CD4-positive, CD25-positive, alpha-beta regulatory T cell (primary cell): ENCODE measurements at regions not wholly inside any gene's neighbourhood (a gene's known extent, or its start where the extent isn't known, plus 50 kb on each side); places are given as distances from the start of the nearest gene placed in this dataset.

ENCODE experiments used
- ATAC-seq, 2 donors: fragments of 150-1000 bp; cut with Tn5 transposase; one replicate each; pipeline ENCODE4 v1.10.0; 2021; ENCODE audit warnings: low read depth in 2 of 2, moderate number of reproducible peaks in 2 of 2, moderate library complexity in 1 of 2
- DNase-seq, 3 donors: peaks; one replicate each; pipeline versions ENCODE4 v3.0.0 to v3.0.0-alpha.2; 2012 to 2022; ENCODE audit warnings: mixed read lengths in 1 of 3
- H3K27ac ChIP-seq: one replicate; pipeline ENCODE4 v1.7.0; 2013; ENCODE audit warnings: mild to moderate bottlenecking, low read length; ENCODE audit not compliant: insufficient read depth, poor library complexity, severe bottlenecking
- H3K27me3 ChIP-seq: one replicate; pipeline ENCODE4 v1.7.0; 2013; ENCODE audit warnings: low read length; ENCODE audit not compliant: control insufficient read depth, insufficient read depth
- H3K36me3 ChIP-seq: one replicate; pipeline ENCODE4 v1.7.0; 2013; ENCODE audit warnings: mild to moderate bottlenecking, low read length, moderate library complexity; ENCODE audit not compliant: control insufficient read depth, insufficient read depth
- H3K4me1 ChIP-seq: 2 replicates; pipeline ENCODE4 v1.7.0; 2013; ENCODE audit warnings: mild to moderate bottlenecking, low read length; ENCODE audit not compliant: insufficient read depth, control insufficient read depth, poor library complexity, severe bottlenecking
- H3K4me3 ChIP-seq: one replicate; pipeline ENCODE4 v1.7.0; 2013; ENCODE audit warnings: low read depth, mild to moderate bottlenecking, low read length, moderate library complexity
- H3K9me3 ChIP-seq, 2 experiments: 1 replicate in 1 of 2; 2 replicates in 1 of 2; pipeline ENCODE4 v1.7.0; 2013; ENCODE audit warnings: low read length in 2 of 2, mild to moderate bottlenecking in 1 of 2, moderate library complexity in 1 of 2; ENCODE audit not compliant: control insufficient read depth in 2 of 2
- H3K27ac Mint-ChIP-seq, 3 donors: one replicate each; pipeline ENCODE4 v1.8.0; 2020 to 2022; ENCODE audit warnings: mild to moderate bottlenecking in 3 of 3, mixed read lengths in 3 of 3, moderate library complexity in 2 of 3
- H3K27me3 Mint-ChIP-seq: one replicate; pipeline ENCODE4 v1.8.0; 2022; ENCODE audit warnings: mild to moderate bottlenecking, mixed read lengths
- H3K36me3 Mint-ChIP-seq: one replicate; pipeline ENCODE4 v1.8.0; 2020; ENCODE audit warnings: mixed read lengths
- H3K4me1 Mint-ChIP-seq, 4 donors: one replicate each; pipeline ENCODE4 v1.8.0; 2020 to 2022; ENCODE audit warnings: mixed read lengths in 4 of 4, mild to moderate bottlenecking in 1 of 4
- H3K4me3 Mint-ChIP-seq, 4 donors: one replicate each; pipeline ENCODE4 v1.8.0; 2020 to 2022; ENCODE audit warnings: mild to moderate bottlenecking in 4 of 4, mixed read lengths in 4 of 4, moderate library complexity in 3 of 4
- H3K9me3 Mint-ChIP-seq, 7 donors: one replicate each; pipeline ENCODE4 v1.8.0; 2020 to 2022; ENCODE audit warnings: mixed read lengths in 7 of 7, mild to moderate bottlenecking in 3 of 7, moderate library complexity in 2 of 7

DNA sequence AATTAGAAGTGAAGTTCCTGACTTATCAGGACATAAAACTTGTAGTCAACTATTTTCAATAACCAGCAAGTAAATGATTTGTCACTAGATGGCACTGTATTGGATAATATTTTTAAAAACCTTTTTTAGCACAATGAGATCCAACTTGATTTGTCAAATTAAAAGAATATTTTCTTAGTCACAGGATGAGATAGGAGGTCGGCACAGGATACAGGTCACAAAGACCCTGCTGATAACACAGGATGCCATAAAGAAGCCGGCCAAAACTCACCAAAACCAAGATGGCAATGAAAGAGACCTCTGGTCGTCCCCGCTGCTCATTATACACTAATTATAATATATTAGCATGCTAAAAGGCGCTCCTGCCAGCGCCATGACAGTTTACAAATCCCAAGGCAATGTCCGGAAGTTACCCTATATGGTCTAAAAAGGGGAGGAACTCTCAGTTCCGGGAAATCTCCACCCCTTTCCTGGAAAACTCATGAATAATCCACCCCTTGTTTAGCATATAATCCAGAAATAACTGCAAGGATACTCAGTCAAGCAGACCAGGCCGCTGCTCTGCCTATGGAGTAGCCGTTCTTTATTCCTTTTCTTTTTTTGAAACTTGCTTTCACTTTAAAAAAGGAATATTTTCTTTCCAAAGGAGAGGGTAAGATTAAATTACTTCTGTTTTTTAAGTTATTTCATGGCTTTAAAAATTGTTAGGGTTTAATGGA lies 255.7 kb upstream of the MKLN1 start:
- ATAC-seq (no peak), DNase-seq (peak in 1 of 3 donors; percentile 48)
- Mint-ChIP-seq H3K27me3 (peaks cover 5% of the 10 kb centered on the region), H3K36me3 (peaks cover 27% of the 10 kb centered on the region), H3K4me3 (peak overlapping the region; percentile 27 to 68 (median 56)), H3K4me1 (peaks cover 60 to 93% (median 79%) of the 10 kb centered on the region in 4 donors), H3K9me3 (peaks cover 0 to 2% (median 0%) of the 10 kb centered on the region in 7 donors), H3K27ac (peak overlapping the region in 2 of 3 donors; percentile 38 to 63)
- Histone ChIP-seq H3K36me3 (peaks cover 45% of the 10 kb centered on the region), H3K27ac (no peak overlapping the region), H3K9me3 (no peaks in the 10 kb centered on the region), H3K4me1 (peaks cover 84% of the 10 kb centered on the region), H3K4me3 (peak overlapping the region; percentile 7), H3K27me3 (no peaks in the 10 kb centered on the region)

DNA sequence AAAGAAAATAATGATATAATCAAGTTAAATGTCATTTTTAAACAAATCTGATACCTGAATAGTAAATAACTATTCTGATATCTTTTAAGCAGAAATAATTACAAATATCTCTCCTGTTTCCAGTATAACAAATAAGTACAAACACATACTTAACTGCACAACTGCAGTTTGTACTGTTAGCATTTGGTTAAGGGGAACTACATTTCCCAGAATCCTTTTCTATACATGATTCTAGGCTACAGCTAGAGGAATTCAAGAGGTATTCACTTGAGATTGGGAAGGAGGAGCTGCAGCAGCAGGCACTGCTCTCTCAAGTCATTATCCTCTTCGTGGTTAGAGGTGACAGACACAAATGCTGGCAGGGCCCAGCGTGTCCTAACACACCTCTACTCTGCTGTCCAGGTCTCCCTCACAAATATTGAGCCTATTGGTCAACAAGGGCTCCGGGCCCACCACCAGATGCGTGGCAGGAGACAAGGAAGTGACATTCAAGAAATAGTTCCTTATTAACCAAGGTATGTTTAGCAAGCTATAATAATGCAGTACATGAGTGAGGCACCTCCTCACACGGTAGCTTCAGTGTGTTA lies 255.1 kb upstream of the MKLN1 start:
- DNase-seq = no peak

DNA sequence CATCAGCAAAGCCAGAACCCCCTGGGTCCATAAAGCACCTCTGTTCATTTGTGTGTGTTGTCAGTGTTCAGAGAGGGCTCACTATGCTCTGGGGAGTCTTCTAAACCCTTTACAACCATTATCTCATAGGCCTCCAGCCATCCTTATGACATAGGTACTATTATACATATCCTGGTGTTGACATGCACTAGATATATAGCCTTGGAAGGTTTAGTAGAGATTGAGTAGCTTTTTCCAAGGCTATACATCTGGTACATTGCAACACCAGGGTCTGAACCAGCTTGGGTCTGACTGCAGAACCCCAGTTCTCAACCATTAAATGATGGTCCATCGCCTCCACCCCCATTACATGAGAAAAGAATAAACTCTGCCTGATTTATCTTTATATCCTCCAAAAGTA lies 253.6 kb upstream of the MKLN1 start:
- H3K27ac Mint-ChIP-seq = peak overlapping the region; percentile 5 to 71 (median 35)
- H3K4me3 Mint-ChIP-seq = peak overlapping the region; percentile 11 to 68 (median 28)
- Histone ChIP-seq H3K27me3 (no peaks in the 10 kb centered on the region), H3K4me1 (peaks cover 81% of the 10 kb centered on the region), H3K4me3 (peak overlapping the region; percentile 6), H3K9me3 (no peaks in the 10 kb centered on the region), H3K36me3 (peaks cover 42% of the 10 kb centered on the region), H3K27ac (no peak overlapping the region)
- peaks cover 49 to 74% (median 61%) of the 10 kb centered on the region in 4 donors for H3K4me1 Mint-ChIP-seq
- H3K36me3 Mint-ChIP-seq = peaks cover 27% of the 10 kb centered on the region
- H3K27me3 Mint-ChIP-seq = peaks cover 5% of the 10 kb centered on the region
- DNase-seq (no peak), ATAC-seq (no peak)
- H3K9me3 Mint-ChIP-seq = peaks cover 0 to 2% (median 0%) of the 10 kb centered on the region in 7 donors

More for the DNA sequence above, 255.1 kb upstream of the MKLN1 start:
- H3K4me1 Mint-ChIP-seq = peaks cover 60 to 87% (median 74%) of the 10 kb centered on the region in 4 donors
- H3K9me3 ChIP-seq = no peaks in the 10 kb centered on the region
- H3K36me3 ChIP-seq = peaks cover 39% of the 10 kb centered on the region
- peaks cover 27% of the 10 kb centered on the region for H3K36me3 Mint-ChIP-seq
- ATAC-seq = no peak
- peak overlapping the region; percentile 28 to 59 (median 35) for H3K4me3 Mint-ChIP-seq
- peak overlapping the region in 1 of 3 donors; percentile 86 for H3K27ac Mint-ChIP-seq
- peaks cover 5% of the 10 kb centered on the region for H3K27me3 Mint-ChIP-seq
- peak overlapping the region; percentile 22 for H3K4me3 ChIP-seq
- H3K4me1 ChIP-seq = peaks cover 84% of the 10 kb centered on the region
- H3K27ac ChIP-seq = no peak overlapping the region
- no peaks in the 10 kb centered on the region for H3K27me3 ChIP-seq
- peaks cover 0 to 2% (median 0%) of the 10 kb centered on the region in 7 donors for H3K9me3 Mint-ChIP-seq

DNA sequence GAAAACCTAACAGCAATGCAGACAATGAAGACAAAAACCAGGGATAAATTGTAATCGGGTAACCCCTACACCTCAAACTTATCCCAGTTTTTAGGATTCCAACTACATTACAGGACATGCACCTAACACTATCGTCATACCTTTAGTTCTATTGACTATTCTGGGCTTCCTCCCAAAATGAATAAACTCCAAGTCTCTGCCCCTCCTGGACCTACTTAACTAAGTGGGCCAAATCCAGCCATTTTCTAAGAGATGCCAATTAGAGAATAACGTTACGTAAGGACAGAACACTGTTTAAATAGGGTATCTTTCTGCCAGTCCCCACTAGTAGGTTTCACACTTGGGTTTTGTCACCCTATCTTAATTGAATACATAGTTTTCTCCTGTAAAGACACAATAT lies 253.1 kb upstream of the MKLN1 start:
- Histone ChIP-seq H3K27ac (peak overlapping the region; percentile 7), H3K27me3 (no peaks in the 10 kb centered on the region), H3K4me3 (peak overlapping the region; percentile 2), H3K4me1 (peaks cover 81% of the 10 kb centered on the region), H3K36me3 (peaks cover 47% of the 10 kb centered on the region), H3K9me3 (no peaks in the 10 kb centered on the region)
- H3K36me3 Mint-ChIP-seq = peaks cover 27% of the 10 kb centered on the region
- no peaks in the 10 kb centered on the region for H3K9me3 Mint-ChIP-seq
- ATAC-seq (no peak), DNase-seq (no peak)
- peaks cover 5% of the 10 kb centered on the region for H3K27me3 Mint-ChIP-seq
- peaks cover 45 to 68% (median 57%) of the 10 kb centered on the region in 4 donors for H3K4me1 Mint-ChIP-seq
- peak overlapping the region in 3 of 4 donors; percentile 11 to 44 (median 28) for H3K4me3 Mint-ChIP-seq
- H3K27ac Mint-ChIP-seq = no peak overlapping the region

DNA sequence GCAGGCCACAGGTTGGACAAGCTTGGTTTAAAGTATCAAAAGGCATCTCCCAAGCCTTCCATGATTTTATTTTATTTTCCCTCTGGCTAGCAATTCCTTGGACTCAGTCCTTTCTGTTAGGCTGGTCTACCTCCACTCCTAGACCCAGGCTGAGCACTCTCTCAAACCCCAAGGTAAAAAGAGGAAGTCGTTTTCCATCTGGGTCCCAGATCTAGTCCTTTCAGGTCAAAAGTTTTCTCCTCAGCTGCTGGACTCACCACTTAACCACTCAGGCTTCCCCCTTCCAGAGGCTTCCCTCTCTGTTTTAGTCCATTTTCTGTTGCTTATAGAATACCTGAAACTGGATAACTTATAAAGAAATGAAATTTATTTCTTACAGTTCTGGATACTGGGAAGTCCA lies 252.3 kb upstream of the MKLN1 start:
- DNase-seq = no peak
- Mint-ChIP-seq H3K9me3 (no peaks in the 10 kb centered on the region), H3K4me1 (peaks cover 43 to 61% (median 52%) of the 10 kb centered on the region in 4 donors), H3K27ac (peak overlapping the region in 2 of 3 donors; percentile 41 to 84), H3K4me3 (peak overlapping the region in 2 of 4 donors; percentile 11 to 18), H3K36me3 (peaks cover 27% of the 10 kb centered on the region), H3K27me3 (peaks cover 5% of the 10 kb centered on the region)
- H3K36me3 ChIP-seq = peaks cover 54% of the 10 kb centered on the region
- H3K4me3 ChIP-seq = peak overlapping the region; percentile 34
- H3K27ac ChIP-seq = no peak overlapping the region
- H3K4me1 ChIP-seq = peaks cover 81% of the 10 kb centered on the region
- no peaks in the 10 kb centered on the region for H3K9me3 ChIP-seq
- no peaks in the 10 kb centered on the region for H3K27me3 ChIP-seq
- no peak for ATAC-seq

DNA sequence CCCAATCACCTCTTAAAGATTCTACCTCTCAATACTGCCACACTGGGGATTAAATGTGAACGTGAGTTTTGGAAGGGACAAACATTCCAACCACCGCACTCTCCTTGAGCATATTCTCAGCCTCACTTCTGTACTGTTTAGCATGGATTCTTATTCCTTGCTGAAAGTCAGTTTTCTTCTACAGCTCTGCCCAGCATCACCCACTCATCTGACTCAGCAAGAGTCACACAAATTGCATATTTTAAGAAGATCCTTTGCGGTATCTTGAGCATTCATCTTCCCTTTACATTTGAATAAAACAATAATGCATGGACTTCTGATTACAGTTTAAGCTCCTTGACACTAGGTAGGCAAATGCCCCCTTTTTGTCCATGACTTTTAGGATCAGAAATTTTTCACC lies 251.6 kb upstream of the MKLN1 start:
- Histone ChIP-seq H3K27me3 (no peaks in the 10 kb centered on the region), H3K4me3 (peak overlapping the region; percentile 35), H3K27ac (no peak overlapping the region), H3K4me1 (peaks cover 87% of the 10 kb centered on the region), H3K36me3 (peaks cover 58% of the 10 kb centered on the region), H3K9me3 (no peaks in the 10 kb centered on the region)
- Mint-ChIP-seq H3K4me3 (peak overlapping the region; percentile 27 to 56 (median 36)), H3K27me3 (peaks cover 5% of the 10 kb centered on the region), H3K36me3 (peaks cover 27% of the 10 kb centered on the region), H3K9me3 (no peaks in the 10 kb centered on the region), H3K4me1 (peaks cover 41 to 57% (median 51%) of the 10 kb centered on the region in 4 donors), H3K27ac (peak overlapping the region; percentile 38 to 73 (median 41))
- no peak for DNase-seq
- ATAC-seq = no peak

DNA sequence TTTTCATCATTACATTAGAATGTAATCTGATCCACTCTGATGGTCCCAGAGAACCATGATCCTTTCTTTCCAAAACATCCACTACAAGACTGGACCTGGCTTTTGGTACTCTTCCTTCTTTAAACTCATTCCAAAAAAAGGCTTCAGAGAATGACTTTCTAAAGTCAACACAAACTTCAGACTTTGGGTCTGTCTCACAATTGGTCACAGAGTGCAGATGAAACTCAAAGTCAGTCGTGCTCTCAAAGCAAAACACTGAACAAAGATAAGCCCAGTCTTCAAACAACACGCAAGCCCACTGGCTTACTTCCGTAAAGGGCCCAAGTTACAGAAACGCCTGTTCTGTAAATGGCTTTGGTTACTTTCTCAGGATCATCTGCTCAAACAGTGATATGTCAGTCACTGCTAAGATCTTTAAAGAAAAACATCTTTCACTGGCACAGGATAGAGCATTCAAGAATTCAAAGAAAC lies 250.9 kb upstream of the MKLN1 start:
- DNase-seq (no peak), ATAC-seq (no peak)
- Mint-ChIP-seq H3K9me3 (no peaks in the 10 kb centered on the region), H3K27me3 (peaks cover 5% of the 10 kb centered on the region), H3K4me1 (peaks cover 43 to 54% (median 49%) of the 10 kb centered on the region in 4 donors), H3K4me3 (peak overlapping the region; percentile 20 to 56 (median 28)), H3K36me3 (peaks cover 27% of the 10 kb centered on the region), H3K27ac (peak overlapping the region; percentile 46 to 73 (median 68))
- H3K36me3 ChIP-seq = peaks cover 61% of the 10 kb centered on the region
- H3K4me3 ChIP-seq = peak overlapping the region; percentile 35
- no peak overlapping the region for H3K27ac ChIP-seq
- no peaks in the 10 kb centered on the region for H3K9me3 ChIP-seq
- H3K27me3 ChIP-seq = no peaks in the 10 kb centered on the region
- peaks cover 88% of the 10 kb centered on the region for H3K4me1 ChIP-seq
